ENCODE measurements at regions not wholly inside any gene's neighbourhood (a gene's known extent, or its start where the extent isn't known, plus 50 kb on each side); places are given as distances from the start of the nearest gene placed in this dataset.

DNA sequence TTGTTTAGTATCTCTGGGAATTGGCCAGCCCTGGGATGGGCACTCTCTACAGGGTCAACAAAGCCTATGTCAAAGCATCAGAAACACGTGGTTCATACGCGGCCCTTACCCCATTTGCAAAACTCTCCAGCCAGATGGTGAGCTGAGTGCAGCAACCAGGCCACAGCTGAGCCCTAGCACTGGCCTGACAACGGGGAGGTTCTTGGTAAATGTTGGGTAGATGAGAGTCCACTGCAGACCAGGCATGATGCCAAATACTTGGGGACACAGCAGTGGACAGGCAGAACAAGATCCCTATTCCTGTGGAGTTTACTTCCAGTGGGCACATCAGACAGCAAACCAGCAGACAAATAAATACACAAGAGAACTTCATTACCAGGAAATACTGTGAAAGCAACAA lies 172.1 kb upstream of the SYT13 start:
- TF ChIP-seq, protein P1, sequence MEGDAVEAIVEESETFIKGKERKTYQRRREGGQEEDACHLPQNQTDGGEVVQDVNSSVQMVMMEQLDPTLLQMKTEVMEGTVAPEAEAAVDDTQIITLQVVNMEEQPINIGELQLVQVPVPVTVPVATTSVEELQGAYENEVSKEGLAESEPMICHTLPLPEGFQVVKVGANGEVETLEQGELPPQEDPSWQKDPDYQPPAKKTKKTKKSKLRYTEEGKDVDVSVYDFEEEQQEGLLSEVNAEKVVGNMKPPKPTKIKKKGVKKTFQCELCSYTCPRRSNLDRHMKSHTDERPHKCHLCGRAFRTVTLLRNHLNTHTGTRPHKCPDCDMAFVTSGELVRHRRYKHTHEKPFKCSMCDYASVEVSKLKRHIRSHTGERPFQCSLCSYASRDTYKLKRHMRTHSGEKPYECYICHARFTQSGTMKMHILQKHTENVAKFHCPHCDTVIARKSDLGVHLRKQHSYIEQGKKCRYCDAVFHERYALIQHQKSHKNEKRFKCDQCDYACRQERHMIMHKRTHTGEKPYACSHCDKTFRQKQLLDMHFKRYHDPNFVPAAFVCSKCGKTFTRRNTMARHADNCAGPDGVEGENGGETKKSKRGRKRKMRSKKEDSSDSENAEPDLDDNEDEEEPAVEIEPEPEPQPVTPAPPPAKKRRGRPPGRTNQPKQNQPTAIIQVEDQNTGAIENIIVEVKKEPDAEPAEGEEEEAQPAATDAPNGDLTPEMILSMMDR (conservative IDR thresholded peaks at IDR 0.05), result no peak
- no peak for TF ChIP-seq ZFX (IDR thresholded peaks at IDR 0.05)

Measured in C4-2B (cell line).